Brain pericyte (primary cell): ENCODE measurements at regions not wholly inside any gene's neighbourhood (a gene's known extent, or its start where the extent isn't known, plus 50 kb on each side); places are given as distances from the start of the nearest gene placed in this dataset.
"Not testable (repeated sequence)": the region's sequence is repeated elsewhere in the genome, so short reads cannot be mapped to it uniquely, and the experiment has no call there.

ENCODE experiments used
- DNase-seq: peaks from one replicate; pipeline ENCODE4 v3.0.0-alpha.2; 2012; ENCODE audit warnings: low read depth, low spot score

DNA sequence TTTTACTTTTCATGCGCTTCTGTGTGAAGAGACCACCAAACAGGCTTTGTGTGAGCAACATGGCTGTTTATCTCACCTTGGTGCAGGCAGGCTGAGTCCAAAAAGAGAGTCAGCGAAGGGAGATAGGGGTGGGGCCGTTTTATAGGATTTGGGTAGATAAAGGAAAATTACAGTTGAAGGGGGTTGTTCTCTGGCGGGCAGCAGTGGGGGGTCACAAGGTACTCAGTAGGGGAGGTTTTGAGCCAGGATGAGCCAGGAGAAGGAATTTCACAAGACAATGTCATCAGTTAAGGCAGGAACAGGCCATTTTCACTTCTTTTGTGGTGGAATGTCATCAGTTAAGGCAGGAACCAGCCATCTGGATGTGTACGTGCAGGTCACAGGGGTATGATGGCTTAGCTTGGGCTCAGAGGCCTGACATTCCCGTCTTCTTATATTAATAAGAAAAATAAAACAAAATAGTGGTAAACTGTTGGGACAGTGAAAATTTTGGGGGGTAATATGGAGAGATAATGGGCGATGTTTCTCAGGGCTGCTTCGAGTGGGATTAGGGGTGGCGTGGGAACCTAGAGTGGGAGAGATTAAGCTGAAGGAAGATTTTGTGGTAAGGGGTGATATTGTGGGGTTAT, 670.0 kb downstream of the SUCLG1 start:
- DNase-seq: not testable (repeated sequence)

DNA sequence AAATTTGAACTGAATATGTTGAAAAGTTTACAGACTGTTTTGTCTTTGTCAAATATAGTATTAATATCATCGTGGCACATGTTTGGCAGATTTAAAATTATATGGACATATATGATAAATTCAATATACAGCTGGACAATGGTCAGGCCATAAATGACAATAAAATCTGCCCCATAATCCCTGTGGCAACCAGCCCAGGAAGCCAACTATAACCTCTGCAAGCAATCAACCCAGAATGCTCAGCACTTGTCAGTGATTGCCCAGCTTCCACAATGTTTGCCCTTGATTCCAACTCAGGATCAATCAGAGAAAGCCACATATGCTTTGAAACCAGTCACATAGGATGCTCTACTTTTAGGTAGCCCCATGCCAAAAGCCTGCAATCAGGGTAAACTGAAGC, 671.9 kb downstream of the SUCLG1 start:
- DNase-seq: no peak

DNA sequence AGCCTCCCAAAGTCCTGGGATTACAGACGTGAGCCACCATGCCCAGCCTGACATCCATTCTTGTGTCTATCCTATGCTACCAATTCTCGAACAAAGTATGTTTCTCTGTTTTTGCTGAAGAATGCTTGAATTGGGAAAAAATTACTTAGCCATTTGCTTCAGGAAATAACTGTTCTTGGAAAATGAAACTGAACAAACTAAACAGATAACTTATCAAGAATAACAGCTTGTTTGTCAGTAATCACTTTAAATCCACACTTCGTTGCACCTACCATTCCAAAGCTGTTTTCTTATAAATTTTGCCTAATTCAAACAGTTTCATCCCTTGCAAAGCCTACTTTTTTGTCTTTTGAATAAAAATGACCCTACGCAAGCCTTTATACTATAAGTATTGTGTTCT, 672.9 kb downstream of the SUCLG1 start:
- DNase-seq: no peak

DNA sequence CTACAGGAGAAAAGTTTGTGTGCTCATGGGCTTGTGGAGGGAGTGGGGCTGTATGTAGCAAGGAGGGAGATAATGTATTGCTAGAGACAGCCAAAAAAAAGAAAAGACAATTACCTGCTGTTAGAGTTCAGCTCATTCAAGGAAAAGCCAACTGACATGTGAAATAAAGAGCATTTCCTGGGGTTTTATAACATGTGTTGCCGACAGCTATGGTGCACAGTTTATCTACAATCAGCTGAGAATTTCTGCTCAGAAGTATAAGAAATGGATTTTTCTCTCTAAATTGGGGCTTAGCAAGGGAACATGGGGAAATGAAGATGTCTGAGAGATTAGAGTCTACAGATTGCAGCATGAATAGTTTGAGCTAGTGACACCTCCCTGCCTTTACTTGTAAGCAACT, 674.1 kb downstream of the SUCLG1 start:
- DNase-seq: no peak

DNA sequence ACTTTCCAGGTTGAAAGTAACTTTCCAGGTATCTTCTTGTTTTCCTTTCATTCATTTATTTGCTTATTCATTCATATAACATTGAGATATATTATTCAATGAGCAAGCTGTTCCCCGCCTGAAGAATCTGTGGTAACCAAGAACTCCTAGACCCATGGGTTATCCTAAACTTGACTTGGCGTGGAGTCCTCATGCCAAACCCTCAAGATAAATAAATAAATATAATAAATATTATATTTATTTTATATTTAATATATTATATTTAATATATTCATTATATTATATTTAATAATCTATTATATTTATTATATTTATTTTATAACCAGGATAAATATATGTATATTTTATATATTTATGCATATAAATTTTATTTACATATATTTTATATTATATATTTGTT, 674.8 kb downstream of the SUCLG1 start:
- DNase-seq: no peak

DNA sequence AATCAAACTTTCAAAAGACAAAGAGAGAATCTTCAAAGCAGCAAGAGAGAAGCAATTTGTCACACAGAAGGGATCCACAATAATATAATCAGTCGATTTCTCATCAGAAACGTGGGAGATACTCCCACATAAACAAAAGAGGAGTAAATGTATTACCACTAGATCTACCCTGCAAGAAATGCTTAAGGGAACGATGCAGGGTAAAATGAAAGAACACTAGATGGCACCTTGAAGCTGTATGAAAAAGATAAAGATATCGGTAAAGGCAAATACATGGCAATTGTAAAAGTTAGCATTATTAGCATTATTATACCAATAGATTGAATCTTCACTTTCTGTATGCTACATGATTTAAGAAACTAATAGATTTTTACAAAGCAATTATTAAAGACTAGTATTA, 677.0 kb downstream of the SUCLG1 start:
- no peak for DNase-seq

DNA sequence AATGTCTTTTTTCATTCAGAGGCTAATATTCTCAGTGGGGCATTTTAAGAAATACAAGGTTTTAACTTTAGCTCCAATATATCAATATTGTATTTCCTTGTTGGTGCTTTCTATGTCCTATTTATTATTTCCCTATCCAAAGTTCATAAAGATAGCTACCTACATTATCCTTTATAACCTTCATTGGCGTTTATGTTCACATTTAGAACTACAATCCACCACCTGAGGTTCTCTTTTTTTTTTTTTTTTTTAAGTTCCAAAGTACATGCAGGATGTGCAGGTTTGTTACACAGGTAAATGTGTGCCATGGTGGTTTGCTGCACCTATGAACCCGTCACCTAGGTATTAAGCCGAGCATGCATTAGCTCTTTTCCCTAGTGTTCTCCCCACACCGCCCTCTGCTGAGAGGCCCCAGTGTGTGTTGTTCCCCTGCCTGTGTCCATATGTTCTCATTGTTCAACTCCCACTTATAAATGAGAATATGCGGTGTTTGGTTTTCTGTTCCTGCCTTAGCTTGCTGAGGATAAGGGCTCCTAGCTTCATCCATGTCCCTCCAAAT, 694.6 kb downstream of the SUCLG1 start:
- DNase-seq: no peak

DNA sequence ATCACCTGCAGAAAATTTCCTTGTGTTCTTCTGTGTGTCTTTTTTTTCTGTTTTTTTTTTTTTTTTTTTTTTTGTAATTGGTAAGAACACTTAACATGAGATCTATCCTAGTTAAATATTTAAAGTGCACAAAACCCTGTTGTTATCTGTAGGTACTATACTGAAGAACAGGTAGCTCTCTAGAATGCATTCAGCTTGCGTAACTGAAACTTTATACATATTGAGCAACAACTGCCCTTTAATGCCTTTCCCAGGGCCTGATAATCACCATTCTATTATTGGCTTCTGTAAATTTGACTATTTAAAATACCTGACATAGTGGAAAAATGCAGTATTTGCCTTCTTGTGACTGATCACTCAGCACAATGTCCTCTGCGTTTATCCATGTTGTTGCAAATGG, 701.8 kb downstream of the SUCLG1 start:
- no peak for DNase-seq

DNA sequence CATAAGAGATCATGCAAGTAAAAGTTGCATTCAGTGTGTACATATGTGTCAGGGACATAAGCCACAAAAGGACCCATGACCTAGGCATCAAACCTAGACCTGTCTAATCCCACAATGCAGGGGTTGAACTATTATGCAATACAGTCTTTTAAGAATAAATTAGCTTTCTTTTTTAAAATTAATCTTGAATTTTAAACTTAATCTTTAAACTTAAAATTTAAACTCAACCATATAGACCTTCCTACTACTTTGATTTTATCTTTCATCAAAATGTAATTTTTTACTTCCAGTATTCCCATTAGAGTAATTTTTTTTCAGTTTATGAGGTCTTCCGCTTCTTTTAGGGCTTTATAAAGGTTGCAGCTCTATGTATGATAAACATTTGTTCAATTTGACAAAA, 702.9 kb downstream of the SUCLG1 start:
- DNase-seq: no peak

DNA sequence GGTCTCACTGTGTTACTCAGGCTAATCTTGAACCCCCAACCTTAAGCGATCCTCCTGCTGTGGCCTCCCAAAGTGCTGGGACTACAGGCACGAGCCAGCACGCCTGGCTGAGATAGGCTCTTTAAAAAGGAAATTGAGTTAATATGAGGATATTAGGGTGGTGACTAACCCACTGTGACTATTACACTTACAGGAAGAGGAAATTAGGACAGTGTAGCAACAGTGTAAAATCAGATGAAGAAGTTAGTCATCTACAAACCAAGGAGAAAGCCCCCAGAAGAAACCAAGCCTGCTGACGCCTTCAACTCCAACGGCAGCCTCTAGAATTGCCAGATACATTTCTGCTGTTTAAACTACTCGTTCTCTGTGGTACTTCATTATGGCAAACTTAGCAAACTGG, 711.9 kb downstream of the SUCLG1 start:
- DNase-seq: no peak

DNA sequence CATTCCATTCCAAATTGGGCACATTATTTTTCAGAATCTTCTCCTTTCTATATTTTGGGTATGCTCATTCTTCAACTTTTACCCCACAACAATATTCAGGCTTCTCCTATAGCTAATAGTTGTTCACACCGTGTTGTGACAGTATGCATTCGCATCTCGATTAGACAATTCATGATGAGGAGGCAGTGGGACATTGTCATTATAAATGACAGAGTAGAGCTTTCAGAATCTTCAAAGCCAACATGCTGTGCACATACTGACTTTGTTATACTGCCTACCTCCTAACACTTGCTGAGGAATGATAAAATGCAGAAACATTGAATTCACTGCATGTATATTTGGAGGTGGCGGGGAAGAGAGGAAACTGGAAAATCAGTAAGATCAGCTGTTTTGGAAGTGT, 714.2 kb downstream of the SUCLG1 start:
- no peak for DNase-seq

DNA sequence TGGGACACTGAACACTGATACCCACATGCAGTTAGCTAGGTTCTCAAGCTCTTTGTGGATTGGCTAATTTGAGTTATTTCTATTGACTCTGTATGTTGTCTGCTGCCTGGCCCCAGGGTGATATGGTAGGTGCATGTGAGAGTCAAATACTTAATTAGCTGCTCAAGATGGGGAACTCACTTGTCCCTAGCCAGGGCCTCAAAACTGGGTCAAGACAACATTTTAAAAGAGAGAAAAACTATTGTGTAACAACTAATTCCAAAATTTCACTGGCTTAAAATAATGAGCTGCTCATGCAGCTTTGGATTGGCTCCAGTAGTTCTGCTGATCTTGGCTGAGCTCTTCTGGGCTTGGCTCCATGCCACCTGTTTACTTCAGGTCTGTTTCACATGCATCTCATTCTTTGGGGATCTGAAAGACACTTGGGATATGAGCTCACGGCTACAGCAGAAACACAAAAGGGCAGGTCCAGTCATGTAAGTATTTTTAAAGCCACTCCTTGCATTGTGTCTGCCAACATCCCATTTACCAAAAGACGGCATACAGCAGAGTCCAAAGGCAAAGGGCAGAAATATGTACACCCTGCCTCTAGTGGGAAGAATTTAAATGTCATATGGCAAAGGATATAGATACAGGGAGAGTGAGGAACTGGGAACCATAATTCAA, 716.8 kb downstream of the SUCLG1 start:
- no peak for DNase-seq

DNA sequence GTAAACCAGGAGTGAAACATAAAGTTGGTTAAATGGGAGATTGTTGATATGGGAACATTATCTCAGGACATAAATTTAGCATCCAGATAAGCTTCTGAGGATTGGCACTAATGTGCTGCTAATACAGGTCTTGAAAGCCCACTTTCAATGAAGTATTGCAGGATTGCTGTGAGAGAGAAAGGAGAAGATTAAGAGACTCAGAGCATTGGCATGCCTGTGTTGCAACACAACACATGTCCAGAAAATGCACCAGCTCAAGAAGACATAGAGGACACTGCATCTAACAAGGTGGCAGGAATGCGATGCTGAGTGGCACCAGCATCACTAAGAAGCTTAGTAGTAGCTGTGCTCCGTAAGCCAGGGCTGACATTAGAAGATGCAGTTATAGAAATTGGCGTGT, 728.9 kb downstream of the SUCLG1 start:
- DNase-seq: no peak

DNA sequence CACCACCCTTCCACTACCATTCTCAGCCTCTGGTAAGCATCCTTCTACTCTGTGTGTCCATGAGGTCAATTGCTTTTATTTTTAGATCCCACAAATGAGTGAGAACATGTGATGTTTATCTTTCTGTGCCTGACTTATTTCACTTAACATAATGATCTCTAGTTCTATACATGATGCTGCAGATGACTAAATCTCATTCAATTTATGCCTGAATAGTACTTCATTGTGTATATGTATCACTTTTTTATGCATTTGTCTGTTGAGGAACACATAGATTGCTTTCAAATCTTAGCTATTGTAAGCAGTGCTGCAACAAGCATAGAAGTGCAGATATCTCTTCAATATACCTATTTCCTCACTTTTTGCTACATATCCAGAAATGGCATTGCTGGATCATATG, 733.3 kb downstream of the SUCLG1 start:
- no peak for DNase-seq

DNA sequence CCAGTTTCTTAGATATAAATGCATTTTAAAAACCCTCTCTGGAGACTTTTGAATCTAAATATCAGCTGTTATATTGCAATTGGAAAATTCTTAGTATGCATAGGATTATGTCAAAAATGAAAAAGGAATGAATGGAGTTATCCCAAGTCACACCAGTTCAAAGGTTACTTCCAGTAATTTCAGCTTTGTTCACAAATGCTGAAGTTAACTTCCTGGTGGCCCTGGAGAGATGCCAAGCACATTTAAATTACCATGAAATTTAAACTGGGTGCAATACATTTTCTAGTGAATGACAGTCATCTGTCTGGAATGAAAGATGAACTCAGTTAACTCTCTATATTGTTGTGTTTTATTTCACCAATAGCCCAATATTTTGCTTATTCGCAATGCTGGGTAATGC, 753.9 kb downstream of the SUCLG1 start:
- DNase-seq: no peak

DNA sequence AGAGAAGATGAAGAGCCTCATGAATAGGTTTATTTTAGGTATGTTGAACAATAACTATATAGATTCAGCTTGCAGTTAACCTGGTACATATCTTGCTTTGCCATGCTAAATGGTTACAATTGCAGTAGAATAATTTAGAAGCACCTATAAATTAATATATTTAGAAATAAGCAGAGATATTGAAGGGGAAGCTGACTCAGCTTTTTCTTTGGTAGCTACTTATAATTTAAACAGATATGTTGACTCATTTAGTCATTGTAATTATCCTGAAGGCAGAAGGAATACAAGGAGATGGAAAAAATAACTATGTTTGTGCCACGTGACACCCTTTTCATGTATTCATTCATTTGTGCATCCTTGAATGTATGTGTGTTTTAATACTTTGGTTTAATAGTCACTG, 755.5 kb downstream of the SUCLG1 start:
- no peak for DNase-seq

DNA sequence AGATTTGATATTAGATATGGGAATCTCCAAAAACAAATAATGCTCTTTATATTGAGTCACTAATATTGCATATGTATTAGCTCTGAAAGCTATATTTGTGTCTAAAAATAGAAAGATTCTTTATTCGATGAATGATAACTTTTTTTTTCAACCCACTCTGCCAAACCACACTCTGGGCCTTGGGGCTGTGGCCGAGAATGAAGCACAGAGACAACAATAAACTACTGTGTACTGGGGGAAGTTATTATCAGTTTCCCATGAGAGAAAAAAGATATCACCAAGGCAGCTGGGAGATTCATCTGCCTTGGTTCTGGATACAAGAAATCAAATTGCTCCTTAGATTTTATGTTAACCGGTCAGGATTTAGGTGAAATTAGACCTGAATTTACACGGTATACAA, 762.2 kb downstream of the SUCLG1 start:
- no peak for DNase-seq

DNA sequence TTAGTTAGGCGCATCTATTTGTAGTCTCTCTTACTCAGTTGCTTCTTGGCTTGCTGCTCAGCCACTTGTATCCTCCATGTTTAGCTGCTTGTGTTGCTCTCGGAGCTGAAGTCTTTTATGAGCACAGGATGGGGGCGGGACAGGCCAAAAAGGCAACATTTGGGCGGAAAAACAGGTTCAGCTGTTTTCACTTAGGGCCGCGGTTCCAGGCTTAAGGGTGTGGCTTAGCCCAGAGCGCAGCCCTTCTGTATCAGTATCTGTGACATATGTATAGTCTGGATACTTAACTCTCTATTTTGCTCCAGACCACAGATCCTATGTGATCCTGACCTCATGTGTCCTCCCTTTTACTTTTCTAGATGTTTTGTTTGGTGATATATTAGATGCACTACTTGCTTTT, 763.5 kb downstream of the SUCLG1 start:
- DNase-seq: no peak

DNA sequence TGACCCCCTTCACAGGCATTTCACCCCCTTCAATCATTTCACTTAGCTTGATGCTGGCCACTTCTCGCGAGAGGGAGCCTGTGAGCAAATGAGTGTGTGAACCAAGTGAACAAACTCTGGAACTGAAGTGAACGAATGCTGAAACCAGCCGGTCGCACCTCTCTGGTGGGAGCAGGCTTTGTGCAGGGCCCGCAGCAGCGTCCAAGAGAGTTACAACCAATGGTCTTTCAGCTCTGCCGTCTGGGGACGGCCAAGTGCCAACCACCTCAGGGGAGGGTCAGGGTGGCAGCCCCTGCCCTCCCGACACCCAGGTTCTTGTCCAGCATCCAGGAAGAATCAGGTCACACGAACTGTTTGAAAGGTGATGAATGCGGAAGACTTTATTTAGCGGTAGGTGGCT, 764.0 kb downstream of the SUCLG1 start:
- no peak for DNase-seq

DNA sequence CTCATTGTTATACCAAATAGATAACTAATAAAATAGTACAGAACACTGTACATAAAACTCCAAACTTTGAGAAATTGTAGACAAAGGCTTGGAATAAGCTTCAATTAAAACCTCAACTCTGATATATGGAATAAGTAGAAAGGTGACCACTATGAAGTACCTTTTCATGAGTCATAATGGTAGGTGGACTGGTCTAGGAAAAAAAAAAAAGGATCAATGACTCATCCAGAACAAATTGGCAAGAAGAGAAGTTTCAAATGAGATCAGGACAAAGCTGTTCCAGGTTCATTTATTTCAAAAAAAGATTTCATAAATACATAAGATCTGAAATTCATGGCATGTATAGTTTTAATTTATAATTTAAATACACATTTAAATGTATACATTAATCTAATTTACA, 769.7 kb downstream of the SUCLG1 start:
- no peak for DNase-seq

DNA sequence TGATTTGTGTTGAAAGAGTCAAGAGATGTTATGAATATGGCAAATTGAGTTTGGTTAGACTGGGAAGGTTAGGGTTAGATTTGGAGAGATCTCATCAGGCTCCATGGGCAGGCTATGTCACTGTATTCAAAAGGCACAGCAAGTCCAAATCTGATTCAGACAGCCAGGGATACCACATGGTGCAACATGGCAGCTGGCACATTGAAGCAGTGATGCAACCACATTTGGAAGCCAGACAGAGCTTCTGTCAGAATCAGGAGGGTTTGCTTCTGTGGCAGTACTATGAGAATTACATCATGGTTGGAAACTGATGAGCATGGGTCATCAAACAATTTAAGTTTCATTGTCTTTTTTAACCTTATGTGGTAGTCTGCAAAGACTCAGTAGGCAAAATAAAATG, 772.2 kb downstream of the SUCLG1 start:
- no peak for DNase-seq

DNA sequence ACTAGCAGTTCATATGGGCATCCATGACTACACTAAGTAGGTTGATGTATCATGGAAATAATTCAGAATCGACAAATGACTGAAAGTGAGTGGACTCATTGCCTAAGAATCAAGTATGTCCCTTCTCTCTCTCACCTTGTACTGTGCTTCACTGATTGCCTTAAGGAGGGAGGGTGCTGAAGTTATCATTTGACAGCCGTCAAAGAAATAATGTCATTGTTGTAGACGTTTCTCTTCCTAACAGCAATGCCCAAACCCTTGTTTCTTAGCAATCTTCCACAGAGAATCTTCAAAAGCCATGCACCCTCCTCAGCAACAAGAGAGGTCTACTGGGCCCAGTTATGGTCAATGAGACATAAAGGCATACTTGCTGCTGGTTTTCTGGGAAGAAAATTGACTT, 785.0 kb downstream of the SUCLG1 start:
- DNase-seq: no peak

DNA sequence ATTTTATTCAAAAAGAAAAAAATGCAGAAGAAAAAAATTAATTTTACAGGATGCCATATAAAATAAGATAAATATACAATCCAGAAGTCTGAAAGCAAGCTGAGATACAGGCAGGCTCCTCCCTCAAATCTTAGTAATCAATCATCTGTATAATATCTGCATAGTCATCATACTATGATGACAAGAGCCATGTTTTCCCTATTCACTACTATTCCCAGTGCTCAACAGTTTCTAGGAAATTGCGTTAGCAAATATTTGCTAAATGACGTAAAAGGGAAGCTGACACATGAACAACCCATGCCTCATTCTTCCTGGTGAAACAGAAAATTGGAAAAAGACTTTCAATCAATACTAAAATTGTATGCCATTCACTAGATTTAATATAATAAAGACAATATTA, 793.2 kb downstream of the SUCLG1 start:
- DNase-seq: no peak

DNA sequence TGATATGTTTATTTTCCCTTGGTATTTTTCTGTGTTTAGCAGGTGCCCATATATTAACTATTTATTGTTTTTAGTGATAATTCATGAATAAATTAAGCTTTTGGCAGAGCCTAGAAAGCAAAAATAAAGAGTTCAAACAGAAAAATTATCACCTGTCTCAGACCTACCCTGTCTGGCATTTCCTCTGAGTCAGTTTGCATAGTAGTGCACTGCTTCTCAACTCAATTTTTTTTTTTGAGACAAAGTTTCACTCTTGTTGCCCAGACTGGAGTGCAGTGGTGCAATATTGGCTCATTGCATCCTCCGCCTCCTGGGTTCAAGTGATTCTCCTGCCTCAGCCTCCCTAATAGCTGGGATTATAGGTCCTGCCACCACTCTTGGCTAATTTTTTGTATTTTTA, 793.9 kb downstream of the SUCLG1 start:
- no peak for DNase-seq
